Embryonic facial prominence (tissue), 1 donor: ENCODE measurements at regions not wholly inside any gene's neighbourhood (a gene's known extent, or its start where the extent isn't known, plus 50 kb on each side); places are given as distances from the start of the nearest gene placed in this dataset.
A peak's percentile ranks its signal among the peaks of the same experiment; 100 is the strongest.

ENCODE experiments used
- DNase-seq: peaks from one replicate; pipeline ENCODE4 v3.0.0-alpha.2; 2016; ENCODE audit errors: extremely low spot score

DNA sequence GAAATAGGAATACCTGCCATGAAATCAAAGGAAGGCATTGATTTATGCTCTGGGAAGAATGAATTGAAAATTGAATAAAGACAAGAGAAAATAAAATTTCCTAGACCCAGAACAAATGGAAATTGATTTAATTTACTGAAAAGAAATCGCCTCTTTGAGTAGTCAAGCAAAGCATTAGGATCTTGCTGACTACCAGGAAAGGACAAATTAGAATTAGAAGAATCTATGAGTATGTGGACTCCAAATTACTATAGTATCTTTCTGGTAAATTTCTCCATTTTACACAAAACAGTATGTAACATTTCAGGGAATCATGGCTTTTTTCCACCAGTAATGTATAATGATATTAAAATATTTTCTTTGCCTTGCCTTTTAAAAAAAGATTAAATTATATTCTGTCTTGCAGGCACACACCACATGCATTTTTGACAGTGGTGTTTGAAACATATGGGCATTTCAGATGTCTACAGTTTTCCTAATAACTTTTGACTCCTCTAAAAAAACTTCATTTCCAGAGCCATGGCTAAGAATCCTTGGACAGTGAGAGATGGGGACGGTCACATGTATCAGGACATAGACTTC lies 768.7 kb upstream of the NRSN1 start:
- DNase-seq: no peak

- no peak for DNase-seq
These were observed 760.3 kb upstream of the NRSN1 start for GRCh38 chr6:23365732-23366131.

GRCh38 chr6:23367311-23367710 lies 758.7 kb upstream of the NRSN1 start:
- no peak for DNase-seq

- no peak for DNase-seq
These were observed 757.5 kb upstream of the NRSN1 start for GRCh38 chr6:23368557-23368956.

DNA sequence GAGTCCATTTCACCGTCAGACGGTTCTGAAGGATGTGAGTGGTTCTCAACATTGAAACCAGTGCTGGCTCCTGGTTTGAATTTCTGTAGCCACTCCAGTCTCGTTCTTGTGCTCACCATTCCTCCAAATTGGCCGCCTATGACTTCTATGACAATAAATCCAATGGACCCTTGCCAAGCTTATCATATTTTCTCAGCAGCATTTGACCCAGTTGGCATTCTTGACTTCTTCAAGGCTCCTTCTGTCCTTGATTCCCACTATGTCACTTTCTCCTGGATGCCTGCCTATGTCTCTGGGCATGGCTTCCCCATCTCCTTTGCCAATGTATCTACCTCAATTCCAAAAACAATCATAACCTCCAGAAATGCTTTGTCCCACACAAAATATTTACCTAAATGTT lies 756.0 kb upstream of the NRSN1 start:
- DNase-seq: no peak

- no peak for DNase-seq
These were observed 754.7 kb upstream of the NRSN1 start for GRCh38 chr6:23371132-23371915.

DNA sequence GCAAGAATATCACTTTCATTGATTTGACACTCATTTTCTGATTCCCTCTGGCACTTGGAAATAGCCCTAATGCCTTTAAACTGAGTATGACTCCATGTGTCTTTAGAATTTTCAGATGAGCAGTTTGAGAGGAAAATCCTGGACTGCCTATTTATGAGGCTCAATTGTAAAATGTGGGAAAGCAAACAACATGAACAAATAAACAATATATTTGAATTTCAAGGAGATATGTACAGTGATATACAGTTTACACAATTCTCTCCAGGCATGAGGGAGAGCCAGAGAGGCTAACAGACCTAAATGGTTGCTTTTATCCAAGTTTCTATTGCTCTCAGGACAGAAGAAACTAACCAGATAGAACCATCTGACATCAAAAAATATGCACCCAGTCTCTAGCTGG lies 748.2 kb upstream of the NRSN1 start:
- no peak for DNase-seq

GRCh38 chr6:23380465-23380864 lies 745.5 kb upstream of the NRSN1 start:
- no peak for DNase-seq

GRCh38 chr6:23388086-23388783 lies 737.8 kb upstream of the NRSN1 start:
- no peak for DNase-seq

DNA sequence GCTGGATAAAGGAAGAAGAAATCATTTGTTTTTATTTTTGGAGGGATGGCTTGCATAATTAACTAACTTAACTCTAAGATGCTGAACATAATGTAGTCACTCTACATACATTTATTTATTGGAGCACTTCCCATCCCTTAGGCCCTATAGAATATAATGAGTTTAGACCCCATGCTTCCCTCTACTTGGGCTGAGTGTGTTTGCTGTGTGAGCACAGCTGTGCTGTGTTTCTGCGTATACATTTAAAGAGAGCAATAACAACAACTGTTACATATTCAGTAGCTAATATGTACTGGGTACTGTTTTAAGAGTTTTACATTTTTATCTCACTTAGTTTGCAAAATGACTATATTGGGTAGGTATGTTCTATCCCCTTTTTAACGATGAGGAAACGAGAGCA lies 736.6 kb upstream of the NRSN1 start:
- DNase-seq: no peak

DNA sequence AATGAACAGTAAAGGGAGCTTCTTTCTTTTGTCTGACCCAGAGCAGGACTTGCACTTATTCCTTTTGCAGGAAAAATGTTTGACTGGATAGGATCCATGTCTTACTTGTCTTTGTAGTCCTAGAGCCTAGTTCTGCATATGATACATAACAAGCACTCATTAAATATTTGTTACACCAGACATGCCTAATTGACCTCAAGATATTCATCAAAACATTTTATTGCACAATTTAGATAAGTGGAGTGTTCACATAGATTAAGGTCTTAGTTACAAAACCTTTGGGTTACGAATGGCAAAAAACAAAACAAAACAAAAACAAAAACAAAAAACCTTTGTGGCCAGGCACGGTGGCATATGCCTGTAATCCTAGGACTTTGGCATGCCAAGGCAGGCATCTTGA lies 735.8 kb upstream of the NRSN1 start:
- no peak for DNase-seq

DNA sequence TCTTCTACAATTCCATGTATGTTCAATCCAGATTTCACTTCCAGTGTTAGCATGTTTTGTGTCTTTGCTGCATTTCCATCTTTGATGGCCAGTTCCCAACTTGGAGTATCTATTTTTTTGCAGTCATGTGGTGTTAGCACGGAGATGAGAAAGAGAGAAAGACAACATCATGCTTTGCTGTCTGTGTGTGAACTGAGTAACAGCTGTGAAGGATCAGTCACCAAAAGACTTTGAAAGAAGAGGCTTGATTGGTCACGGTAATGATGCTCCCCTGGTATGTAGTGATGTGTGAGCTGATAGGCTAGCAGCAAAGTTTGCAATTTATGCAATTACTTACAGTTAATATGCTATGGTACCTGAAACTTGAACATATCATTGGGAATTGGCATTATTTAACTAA lies 731.3 kb upstream of the NRSN1 start:
- peak; percentile 18 for DNase-seq

GRCh38 chr6:23395381-23395780 lies 730.6 kb upstream of the NRSN1 start:
- DNase-seq: no peak

DNA sequence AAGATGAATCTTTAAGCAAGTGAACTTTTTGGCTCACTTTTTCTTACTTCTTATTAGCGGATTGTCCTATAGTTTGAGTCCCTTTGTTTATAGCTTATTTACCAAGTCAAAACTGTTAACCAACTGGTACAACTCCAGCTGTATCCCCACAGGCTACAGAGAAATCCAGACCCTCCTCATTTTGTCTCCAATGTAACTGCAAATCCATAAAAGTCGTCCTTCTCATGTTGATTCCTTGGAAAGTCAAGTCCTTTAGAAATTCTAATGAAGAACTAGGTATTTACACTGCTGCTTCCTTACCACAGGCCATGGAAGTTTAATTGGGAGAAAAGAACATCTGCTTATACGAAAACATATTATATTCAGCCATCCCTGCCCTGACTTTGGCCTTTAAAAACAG lies 729.1 kb upstream of the NRSN1 start:
- no peak for DNase-seq

- no peak for DNase-seq
These were observed 722.6 kb upstream of the NRSN1 start for GRCh38 chr6:23403460-23403859.

DNA sequence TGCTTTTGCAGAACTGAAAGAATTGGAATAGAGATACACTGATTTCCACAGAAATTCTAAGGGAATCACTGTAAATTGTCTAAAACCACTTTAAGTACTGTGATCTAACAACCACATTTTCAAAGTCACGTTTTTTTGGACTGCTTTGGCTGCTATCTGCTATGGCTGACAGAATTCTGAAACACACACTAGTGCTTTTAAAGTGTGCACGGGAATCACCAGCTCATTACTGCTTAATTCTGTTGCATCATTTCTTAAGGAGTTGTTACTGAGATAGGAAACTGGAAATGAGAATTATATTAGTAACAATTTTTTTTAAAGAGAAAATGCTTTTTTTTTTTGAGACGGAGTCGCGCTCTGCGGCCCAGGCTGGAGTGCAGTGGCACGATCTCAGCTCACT lies 716.5 kb upstream of the NRSN1 start:
- no peak for DNase-seq

DNA sequence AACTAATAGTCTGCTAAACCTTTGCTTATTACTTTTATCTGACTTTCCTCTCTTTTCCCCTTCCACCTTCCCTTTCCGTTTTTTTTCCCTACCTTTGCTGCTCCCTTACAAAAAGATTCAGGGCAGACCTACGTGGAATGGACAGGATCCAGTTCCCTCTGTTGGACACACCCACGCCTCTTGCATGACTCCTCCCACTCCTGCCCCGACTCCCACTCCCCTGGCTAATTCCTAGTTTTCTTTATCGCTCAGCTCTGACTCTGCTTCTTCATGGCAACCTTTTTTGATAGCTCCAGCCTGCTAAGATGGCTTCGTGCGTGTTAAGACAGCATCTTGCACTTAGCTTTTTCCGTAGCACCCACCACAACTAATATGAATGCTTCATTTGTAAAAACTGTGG lies 715.6 kb upstream of the NRSN1 start:
- no peak for DNase-seq

DNA sequence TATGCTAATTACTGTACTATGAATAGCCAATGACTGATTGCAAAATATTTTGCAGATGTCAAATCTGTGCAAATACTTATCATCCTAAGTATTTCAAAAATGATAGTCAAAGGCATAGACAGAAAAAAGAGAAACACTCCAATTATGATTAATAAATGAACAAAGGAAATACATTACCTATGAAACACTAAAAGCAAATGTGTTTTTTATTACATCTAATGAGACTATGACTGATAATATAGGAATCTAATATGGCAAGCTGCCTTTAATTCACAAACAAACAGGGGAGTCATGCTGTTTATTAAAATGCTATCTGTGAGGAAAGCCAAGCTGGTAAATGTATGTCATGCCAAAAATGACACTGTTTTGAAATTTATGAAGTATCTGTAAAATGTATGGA lies 713.2 kb upstream of the NRSN1 start:
- no peak for DNase-seq

- DNase-seq: no peak
These were observed 712.5 kb upstream of the NRSN1 start for GRCh38 chr6:23413327-23414050.

DNA sequence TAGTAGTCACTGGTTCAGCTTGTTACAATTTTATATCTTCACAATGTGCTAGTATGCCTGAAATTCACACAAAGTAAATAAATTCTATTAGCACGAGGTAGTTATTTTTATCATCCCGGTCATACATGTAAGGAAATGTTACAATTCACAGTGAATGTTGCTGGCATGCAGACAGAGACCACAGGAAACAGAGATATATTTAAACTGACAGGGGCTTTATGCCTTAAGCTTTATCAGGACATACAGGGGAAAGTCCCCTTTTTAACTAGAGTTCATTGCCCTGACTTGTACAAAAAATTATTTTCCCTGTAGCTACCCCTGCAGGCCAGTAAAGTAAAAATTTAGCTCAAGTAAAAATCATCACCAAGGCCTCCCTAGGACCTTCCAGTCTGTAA lies 712.0 kb upstream of the NRSN1 start:
- peak; percentile 33 for DNase-seq

GRCh38 chr6:23414922-23415321 lies 711.1 kb upstream of the NRSN1 start:
- no peak for DNase-seq

DNA sequence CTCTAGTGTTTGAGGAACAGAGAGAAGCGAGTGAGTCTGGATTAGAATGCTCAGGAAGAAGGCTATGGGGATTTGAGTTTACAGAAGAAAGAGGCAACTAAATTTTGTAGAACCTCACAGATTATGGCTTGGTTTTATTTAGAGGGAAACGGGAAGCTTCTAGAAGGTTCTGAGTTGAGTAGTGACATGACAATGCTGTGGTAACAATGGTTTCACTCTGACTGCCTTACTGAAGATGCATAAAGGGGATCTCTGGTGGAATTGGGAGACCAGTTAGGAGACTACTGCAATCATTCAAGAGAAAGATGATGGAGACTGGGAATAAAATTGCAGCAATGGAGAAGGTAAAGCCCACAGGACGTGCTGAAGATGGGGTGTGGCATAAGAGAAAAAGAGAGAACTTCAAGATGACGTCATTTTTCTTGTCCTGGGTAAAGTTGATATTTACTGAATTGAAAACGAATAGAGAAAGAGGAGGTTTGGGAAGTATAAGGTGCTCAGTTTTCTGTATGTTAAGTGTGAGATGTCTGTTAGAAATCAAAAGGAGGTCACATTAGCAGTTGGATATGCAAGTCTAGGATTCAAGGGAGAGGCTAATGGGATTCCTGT lies 710.1 kb upstream of the NRSN1 start:
- no peak for DNase-seq
